IMR-90 (cell line): ENCODE measurements at regions not wholly inside any gene's neighbourhood (a gene's known extent, or its start where the extent isn't known, plus 50 kb on each side); places are given as distances from the start of the nearest gene placed in this dataset.

Experiments used
- ATAC-seq: fragments of 200-7000 bp; cut with Tn5 transposase; 2 replicates; pipeline ENCODE4 v1.9.1; 2020; ENCODE audit warnings: low read depth, mild to moderate bottlenecking, moderate library complexity
- BruUV-seq: library from RNA; stranded (reverse); fragments of 400-500 nt; replicated peaks from 2 replicates; lab custom pipeline; 2021; lab: Mats Ljungman, UMichigan
- CTCF ChIA-PET: fragments of 300-600 bp; formaldehyde crosslinking; extraction: SDS; loops from one replicate; lab custom pipeline; 2021; ENCODE audit warnings: antibody characterized with exemption; lab: Yijun Ruan, JAX
- POLR2A ChIA-PET: fragments of 300-600 bp; sonication (Branson Sonifier 250); formaldehyde crosslinking; loops from one replicate; lab custom pipeline; 2022; ENCODE audit warnings: antibody characterized with exemption; ENCODE audit not compliant: unreplicated experiment; lab: Charles Lee
- DNase-seq: peaks from one replicate; pipeline ENCODE4 v3.0.0; 2013
- H2AFZ ChIP-seq: replicated peaks from 2 replicates; pipeline ENCODE3; 2013; ENCODE audit warnings: low read length, mild to moderate bottlenecking; ENCODE audit not compliant: poor library complexity
- H2AK5ac ChIP-seq: 2 replicates; pipeline ENCODE4 v1.6.1; 2013; ENCODE audit warnings: low read depth, low read length, inconsistent platforms
- H2AK9ac ChIP-seq: replicated peaks from 2 replicates; pipeline ENCODE3; 2013; ENCODE audit warnings: mild to moderate bottlenecking, low read depth, low read length, moderate library complexity; ENCODE audit not compliant: poor library complexity
- H2BK120ac ChIP-seq: 2 replicates; pipeline ENCODE4 v1.6.1; 2013; ENCODE audit warnings: low read depth, low read length, inconsistent platforms
- H2BK15ac ChIP-seq: 3 replicates; pipeline ENCODE4 v1.6.1; 2013; ENCODE audit warnings: low read depth, low read length, inconsistent platforms
- H2BK20ac ChIP-seq: 2 replicates; pipeline ENCODE4 v1.6.1; 2013; ENCODE audit warnings: low read depth, mild to moderate bottlenecking, inconsistent platforms, low read length, moderate library complexity
- H2BK5ac ChIP-seq: 2 replicates; pipeline ENCODE4 v1.6.1; 2013; ENCODE audit warnings: mild to moderate bottlenecking, low read depth, low read length, inconsistent platforms; ENCODE audit not compliant: poor library complexity, severe bottlenecking
- H3K14ac ChIP-seq: replicated peaks from 2 replicates; pipeline ENCODE4 v1.6.1; 2013; ENCODE audit warnings: low read depth, low read length, inconsistent platforms
- H3K18ac ChIP-seq: 2 replicates; pipeline ENCODE4 v1.6.1; 2013; ENCODE audit warnings: low read depth, low read length, control low read depth
- H3K23ac ChIP-seq: 2 replicates; pipeline ENCODE4 v1.6.1; 2013; ENCODE audit warnings: low read depth, low read length, inconsistent platforms
- H3K27ac ChIP-seq: 2 replicates; pipeline ENCODE4 v1.5.1; 2013; ENCODE audit warnings: mild to moderate bottlenecking, control low read depth, low read length; ENCODE audit not compliant: insufficient read depth
- H3K27me3 ChIP-seq: 2 replicates; pipeline ENCODE4 v1.6.1; 2013; ENCODE audit warnings: low read length; ENCODE audit not compliant: control insufficient read depth, insufficient read depth
- H3K36me3 ChIP-seq: 2 replicates; pipeline ENCODE4 v1.6.1; 2013; ENCODE audit warnings: low read length, mixed read lengths; ENCODE audit not compliant: control insufficient read depth, insufficient read depth
- H3K4ac ChIP-seq: 2 replicates; pipeline ENCODE4 v1.6.1; 2013; ENCODE audit warnings: low read depth, low read length, inconsistent platforms
- H3K4me1 ChIP-seq: 2 replicates; pipeline ENCODE4 v1.6.1; 2013; ENCODE audit warnings: low read length, mixed read lengths; ENCODE audit not compliant: control insufficient read depth, insufficient read depth
- H3K4me2 ChIP-seq: 2 replicates; pipeline ENCODE4 v1.6.1; 2013; ENCODE audit warnings: low read depth, mild to moderate bottlenecking, control low read depth, low read length, moderate library complexity
- H3K4me3 ChIP-seq: 2 replicates; pipeline ENCODE4 v1.5.1; 2013; ENCODE audit warnings: low read depth, mild to moderate bottlenecking, control low read depth, low read length, moderate library complexity; ENCODE audit not compliant: insufficient read depth
- H3K56ac ChIP-seq: 2 replicates; pipeline ENCODE4 v1.6.1; 2013; ENCODE audit warnings: low read length, inconsistent platforms; ENCODE audit not compliant: insufficient read depth; ENCODE audit errors: extremely low read depth
- H3K79me1 ChIP-seq, 2 experiments: 2 replicates each; pipeline ENCODE4 v1.6.1; 2013; ENCODE audit warnings: low read length in 2 of 2, inconsistent platforms in 1 of 2, low read depth in 1 of 2
- H3K9ac ChIP-seq: 2 replicates; pipeline ENCODE4 v1.6.1; 2013; ENCODE audit warnings: low read depth, low read length, control low read depth
- H3K9me1 ChIP-seq: 2 replicates; pipeline ENCODE4 v1.6.1; 2013; ENCODE audit warnings: low read length, inconsistent platforms; ENCODE audit not compliant: insufficient read depth
- H3K9me3 ChIP-seq: 2 replicates; pipeline ENCODE4 v1.6.1; 2013; ENCODE audit warnings: low read length; ENCODE audit not compliant: control insufficient read depth, insufficient read depth
- H4K20me1 ChIP-seq: 2 replicates; pipeline ENCODE4 v1.6.1; 2013; ENCODE audit warnings: low read length, inconsistent platforms; ENCODE audit not compliant: insufficient read depth
- H4K5ac ChIP-seq: 2 replicates; pipeline ENCODE4 v1.6.1; 2013; ENCODE audit warnings: mild to moderate bottlenecking, low read depth, low read length, control low read depth
- H4K8ac ChIP-seq, 2 experiments: 2 replicates each; pipeline ENCODE4 v1.6.1; 2013; ENCODE audit warnings: low read depth in 2 of 2, low read length in 2 of 2, control low read depth in 1 of 2, inconsistent platforms in 1 of 2
- H4K91ac ChIP-seq: 2 replicates; pipeline ENCODE4 v1.6.1; 2013; ENCODE audit warnings: low read depth, low read length, inconsistent platforms; ENCODE audit not compliant: insufficient read depth
- CEBPB ChIP-seq: IDR thresholded peaks from 2 replicates; pipeline ENCODE4 v1.6.1; 2012; ENCODE audit warnings: low read depth, low read length, improper control_type of control experiment
- CTCF ChIP-seq: conservative IDR thresholded peaks from 2 replicates; pipeline ENCODE4 v1.5.1; 2012; ENCODE audit warnings: mild to moderate bottlenecking, low read depth, low read length, improper control_type of control experiment
- ELK1 ChIP-seq: fragments of 150-350 bp; IDR thresholded peaks from 2 replicates; pipeline ENCODE4 v1.6.1; 2016; ENCODE audit warnings: low read depth, mild to moderate bottlenecking, low read length, moderate library complexity, borderline replicate concordance
- FOS ChIP-seq: fragments of 150-350 bp; IDR thresholded peaks from 2 replicates; pipeline ENCODE4 v1.6.1; 2016; ENCODE audit warnings: low read depth, low read length
- MAFK ChIP-seq: IDR thresholded peaks from 2 replicates; pipeline ENCODE4 v1.6.1; 2012; ENCODE audit warnings: low read depth, low read length, improper control_type of control experiment
- MAZ ChIP-seq: IDR thresholded peaks from 2 replicates; pipeline ENCODE4 v1.6.1; 2012; ENCODE audit warnings: low read depth, mild to moderate bottlenecking, low read length, improper control_type of control experiment, moderate library complexity, borderline replicate concordance
- NFE2L2 ChIP-seq: fragments of 150-350 bp; IDR thresholded peaks from 2 replicates; pipeline ENCODE4 v1.6.1; 2016; ENCODE audit warnings: low read depth, mild to moderate bottlenecking, low read length
- RAD21 ChIP-seq: IDR thresholded peaks from 2 replicates; pipeline ENCODE4 v1.6.1; 2012; ENCODE audit warnings: low read length, improper control_type of control experiment
- RCOR1 ChIP-seq: IDR thresholded peaks from 2 replicates; pipeline ENCODE4 v1.6.1; 2012; ENCODE audit warnings: mild to moderate bottlenecking, low read length, improper control_type of control experiment; ENCODE audit not compliant: insufficient replicate concordance
- RFX5 ChIP-seq: IDR thresholded peaks from 2 replicates; pipeline ENCODE4 v1.8.0; 2012; ENCODE audit warnings: low read depth, mild to moderate bottlenecking, low read length, moderate library complexity
- SMC3 ChIP-seq: fragments of 150-350 bp; IDR thresholded peaks from 2 replicates; pipeline ENCODE4 v1.6.1; 2016; ENCODE audit warnings: low read depth, mild to moderate bottlenecking, antibody characterized with exemption, low read length, moderate library complexity
- USF2 ChIP-seq: fragments of 150-350 bp; IDR thresholded peaks from 2 replicates; pipeline ENCODE4 v1.6.1; 2017; ENCODE audit warnings: mild to moderate bottlenecking, antibody characterized with exemption, low read length, low read depth
- WGBS, 2 experiments: methylation state at CpG; one replicate each; pipeline versions ENCODE4 v1.1.5 to v1.1.7; 2013; ENCODE audit warnings: missing lambda C conversion rate in 2 of 2; ENCODE audit not compliant: insufficient read length in 1 of 2; ENCODE audit errors: extremely low coverage in 2 of 2; 5-methylcytosine and 5-hydroxymethylcytosine counted together
- dilution Hi-C: fragments of 300-500 bp; cut with HindIII; formaldehyde crosslinking; loops from one replicate; pipeline ENCODE4 v1.14.3; 2018; ENCODE audit warnings: low sequenced_read_pairs; ENCODE audit not compliant: unreplicated experiment
- in situ Hi-C: fragments of 300-500 bp; cut with MboI; formaldehyde crosslinking; loops from 3 replicates; pipeline ENCODE4 v1.14.3; 2019; ENCODE audit warnings: low sequenced_read_pairs, inconsistent platforms, mixed read lengths
- intact Hi-C: fragments of 100-400 bp; cut with micrococcal nuclease; formaldehyde crosslinking; loops from 2 replicates; pipeline ENCODE4 v1.10.0; 2022

- H3K4me2 ChIP-seq, result no peak overlapping the region; the same call in 1 of the 2 replicates
- no peak overlapping the region for H3K4ac ChIP-seq
- H4K5ac ChIP-seq, result no peak overlapping the region
- no peak overlapping the region for H3K18ac ChIP-seq
- H2AFZ ChIP-seq, result no peak overlapping the region
- no peaks in the 10 kb centered on the region for H3K79me1 ChIP-seq
- ChIA-PET CTCF (no interaction called here), POLR2A (no interaction called here)
- no CpG with 5 or more reads among the region's 2 CpGs for WGBS, 2 experiments
- DNase-seq (peak; percentile 52), ATAC-seq (no peak)
- no peaks in the 10 kb centered on the region for H3K4me1 ChIP-seq
- no peak overlapping the region for H4K8ac ChIP-seq
- TF ChIP-seq NFE2L2 (no peak), RFX5 (no peak), USF2 (no peak), CEBPB (no peak), FOS (no peak), SMC3 (no peak), ELK1 (no peak), MAFK (no peak), RCOR1 (no peak), RAD21 (no peak), CTCF (no peak), MAZ (no peak)
- intact Hi-C loops (no loop called here), in situ Hi-C loops (loop anchor here (25.0 kb wide), 1 partner anchor 88 kb away; no protein-coding TSS in a partner anchor), dilution Hi-C loops (no loop called here)
- H3K9ac ChIP-seq, result no peak overlapping the region
- no peak overlapping the region for H2AK9ac ChIP-seq
- no peak overlapping the region for H3K56ac ChIP-seq
- no peaks in the 10 kb centered on the region for H3K9me1 ChIP-seq
- no peaks in the 10 kb centered on the region for H4K20me1 ChIP-seq
- H3K23ac ChIP-seq, result no peak overlapping the region
- H4K91ac ChIP-seq, result no peak overlapping the region
- H2AK5ac ChIP-seq, result no peak overlapping the region
- H3K27me3 ChIP-seq, result no peaks in the 10 kb centered on the region
- H3K27ac ChIP-seq, result no peak overlapping the region
- H3K36me3 ChIP-seq, result no peaks in the 10 kb centered on the region
- no TSS peak for BruUV-seq
- H3K14ac ChIP-seq, result no peak overlapping the region
- no peak overlapping the region for H2BK15ac ChIP-seq
- H3K9me3 ChIP-seq, result no peaks in the 10 kb centered on the region
- no peak overlapping the region for H2BK5ac ChIP-seq
- no peak overlapping the region for H3K4me3 ChIP-seq
- no peak overlapping the region for H2BK20ac ChIP-seq
- H2BK120ac ChIP-seq, result no peak overlapping the region
Measured at GRCh38 chr20:39800111-39800510, 838.0 kb downstream of the DHX35 start.
